ENCODE measurements at regions not wholly inside any gene's neighbourhood (a gene's known extent, or its start where the extent isn't known, plus 50 kb on each side); places are given as distances from the start of the nearest gene placed in this dataset.

GRCh38 chr3:27557411-27557810 is 73.2 kb upstream of the SLC4A7 start:
- ATAC-seq = no peak
- Histone ChIP-seq H2AFZ (no peak overlapping the region), H3K4me1 (ENCODE audit: insufficient read depth) (no peaks in the 10 kb centered on the region)

More at GRCh38 chr3:27557411-27557810, 73.2 kb upstream of the SLC4A7 start:
- H3K27ac ChIP-seq (ENCODE audit: low read depth) = no peak overlapping the region
- H3K36me3 Mint-ChIP-seq (ENCODE audit: low read depth) = peaks cover 19% of the 10 kb centered on the region
- H3K4me3 ChIP-seq = no peak overlapping the region
- no peak overlapping the region for H3K4me3 Mint-ChIP-seq
- H3K4me2 ChIP-seq = no peak overlapping the region
- H3K9me2 ChIP-seq (ENCODE audit: insufficient read depth) = no peaks in the 10 kb centered on the region
- no peak overlapping the region for H3K27ac Mint-ChIP-seq
- no peaks in the 10 kb centered on the region; the same call in 1 of the 2 replicates for H3K36me3 ChIP-seq (ENCODE audit: insufficient read depth)
- peaks cover 3% of the 10 kb centered on the region; the same call in 1 of the 3 replicates for H3K4me1 Mint-ChIP-seq
- peaks cover 4% of the 10 kb centered on the region for H3K27me3 Mint-ChIP-seq (ENCODE audit: insufficient read depth, low read depth, poor library complexity)
- TF ChIP-seq POLR2AphosphoS5 (IDR thresholded peaks at IDR 0.05; ENCODE audit: low read depth) (no peak), CTCF (conservative IDR thresholded peaks at IDR 0.05; ENCODE audit: low read depth in 2 of 2) (no peak), ZNF331 (CRISPR knock-in tag; IDR thresholded peaks at IDR 0.05; ENCODE audit: low read depth) (no peak), NANOG (IDR thresholded peaks at IDR 0.05; ENCODE audit: borderline replicate concordance) (no peak), STAT1 (IDR thresholded peaks at IDR 0.05; ENCODE audit: unreplicated experiment) (no peak), ZNF114 (CRISPR knock-in tag; IDR thresholded peaks at IDR 0.05) (no peak), CREB1 (CRISPR knock-in tag; IDR thresholded peaks at IDR 0.05; ENCODE audit: low read depth) (no peak), EZH2phosphoT487 (IDR thresholded peaks at IDR 0.05; ENCODE audit: unreplicated experiment) (no peak), ETS1 (IDR thresholded peaks at IDR 0.05) (no peak), JUNB (IDR thresholded peaks at IDR 0.05; ENCODE audit: unreplicated experiment) (no peak), EZH2 (IDR thresholded peaks at IDR 0.05; ENCODE audit: low read depth, unreplicated experiment) (no peak)
- TF ChIP-seq, protein P1, sequence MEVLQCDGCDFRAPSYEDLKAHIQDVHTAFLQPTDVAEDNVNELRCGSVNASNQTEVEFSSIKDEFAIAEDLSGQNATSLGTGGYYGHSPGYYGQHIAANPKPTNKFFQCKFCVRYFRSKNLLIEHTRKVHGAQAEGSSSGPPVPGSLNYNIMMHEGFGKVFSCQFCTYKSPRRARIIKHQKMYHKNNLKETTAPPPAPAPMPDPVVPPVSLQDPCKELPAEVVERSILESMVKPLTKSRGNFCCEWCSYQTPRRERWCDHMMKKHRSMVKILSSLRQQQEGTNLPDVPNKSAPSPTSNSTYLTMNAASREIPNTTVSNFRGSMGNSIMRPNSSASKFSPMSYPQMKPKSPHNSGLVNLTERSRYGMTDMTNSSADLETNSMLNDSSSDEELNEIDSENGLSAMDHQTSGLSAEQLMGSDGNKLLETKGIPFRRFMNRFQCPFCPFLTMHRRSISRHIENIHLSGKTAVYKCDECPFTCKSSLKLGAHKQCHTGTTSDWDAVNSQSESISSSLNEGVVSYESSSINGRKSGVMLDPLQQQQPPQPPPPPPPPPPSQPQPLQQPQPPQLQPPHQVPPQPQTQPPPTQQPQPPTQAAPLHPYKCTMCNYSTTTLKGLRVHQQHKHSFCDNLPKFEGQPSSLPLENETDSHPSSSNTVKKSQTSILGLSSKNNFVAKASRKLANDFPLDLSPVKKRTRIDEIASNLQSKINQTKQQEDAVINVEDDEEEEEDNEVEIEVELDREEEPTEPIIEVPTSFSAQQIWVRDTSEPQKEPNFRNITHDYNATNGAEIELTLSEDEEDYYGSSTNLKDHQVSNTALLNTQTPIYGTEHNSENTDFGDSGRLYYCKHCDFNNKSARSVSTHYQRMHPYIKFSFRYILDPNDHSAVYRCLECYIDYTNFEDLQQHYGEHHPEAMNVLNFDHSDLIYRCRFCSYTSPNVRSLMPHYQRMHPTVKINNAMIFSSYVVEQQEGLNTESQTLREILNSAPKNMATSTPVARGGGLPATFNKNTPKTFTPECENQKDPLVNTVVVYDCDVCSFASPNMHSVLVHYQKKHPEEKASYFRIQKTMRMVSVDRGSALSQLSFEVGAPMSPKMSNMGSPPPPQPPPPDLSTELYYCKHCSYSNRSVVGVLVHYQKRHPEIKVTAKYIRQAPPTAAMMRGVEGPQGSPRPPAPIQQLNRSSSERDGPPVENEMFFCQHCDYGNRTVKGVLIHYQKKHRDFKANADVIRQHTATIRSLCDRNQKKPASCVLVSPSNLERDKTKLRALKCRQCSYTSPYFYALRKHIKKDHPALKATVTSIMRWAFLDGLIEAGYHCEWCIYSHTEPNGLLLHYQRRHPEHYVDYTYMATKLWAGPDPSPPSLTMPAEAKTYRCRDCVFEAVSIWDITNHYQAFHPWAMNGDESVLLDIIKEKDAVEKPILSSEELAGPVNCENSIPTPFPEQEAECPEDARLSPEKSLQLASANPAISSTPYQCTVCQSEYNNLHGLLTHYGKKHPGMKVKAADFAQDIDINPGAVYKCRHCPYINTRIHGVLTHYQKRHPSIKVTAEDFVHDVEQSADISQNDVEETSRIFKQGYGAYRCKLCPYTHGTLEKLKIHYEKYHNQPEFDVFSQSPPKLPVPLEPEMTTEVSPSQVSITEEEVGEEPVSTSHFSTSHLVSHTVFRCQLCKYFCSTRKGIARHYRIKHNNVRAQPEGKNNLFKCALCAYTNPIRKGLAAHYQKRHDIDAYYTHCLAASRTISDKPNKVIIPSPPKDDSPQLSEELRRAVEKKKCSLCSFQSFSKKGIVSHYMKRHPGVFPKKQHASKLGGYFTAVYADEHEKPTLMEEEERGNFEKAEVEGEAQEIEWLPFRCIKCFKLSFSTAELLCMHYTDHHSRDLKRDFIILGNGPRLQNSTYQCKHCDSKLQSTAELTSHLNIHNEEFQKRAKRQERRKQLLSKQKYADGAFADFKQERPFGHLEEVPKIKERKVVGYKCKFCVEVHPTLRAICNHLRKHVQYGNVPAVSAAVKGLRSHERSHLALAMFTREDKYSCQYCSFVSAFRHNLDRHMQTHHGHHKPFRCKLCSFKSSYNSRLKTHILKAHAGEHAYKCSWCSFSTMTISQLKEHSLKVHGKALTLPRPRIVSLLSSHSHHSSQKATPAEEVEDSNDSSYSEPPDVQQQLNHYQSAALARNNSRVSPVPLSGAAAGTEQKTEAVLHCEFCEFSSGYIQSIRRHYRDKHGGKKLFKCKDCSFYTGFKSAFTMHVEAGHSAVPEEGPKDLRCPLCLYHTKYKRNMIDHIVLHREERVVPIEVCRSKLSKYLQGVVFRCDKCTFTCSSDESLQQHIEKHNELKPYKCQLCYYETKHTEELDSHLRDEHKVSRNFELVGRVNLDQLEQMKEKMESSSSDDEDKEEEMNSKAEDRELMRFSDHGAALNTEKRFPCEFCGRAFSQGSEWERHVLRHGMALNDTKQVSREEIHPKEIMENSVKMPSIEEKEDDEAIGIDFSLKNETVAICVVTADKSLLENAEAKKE (CRISPR knock-in tag; IDR thresholded peaks at IDR 0.05) = no peak
- TF ChIP-seq, protein P2, sequence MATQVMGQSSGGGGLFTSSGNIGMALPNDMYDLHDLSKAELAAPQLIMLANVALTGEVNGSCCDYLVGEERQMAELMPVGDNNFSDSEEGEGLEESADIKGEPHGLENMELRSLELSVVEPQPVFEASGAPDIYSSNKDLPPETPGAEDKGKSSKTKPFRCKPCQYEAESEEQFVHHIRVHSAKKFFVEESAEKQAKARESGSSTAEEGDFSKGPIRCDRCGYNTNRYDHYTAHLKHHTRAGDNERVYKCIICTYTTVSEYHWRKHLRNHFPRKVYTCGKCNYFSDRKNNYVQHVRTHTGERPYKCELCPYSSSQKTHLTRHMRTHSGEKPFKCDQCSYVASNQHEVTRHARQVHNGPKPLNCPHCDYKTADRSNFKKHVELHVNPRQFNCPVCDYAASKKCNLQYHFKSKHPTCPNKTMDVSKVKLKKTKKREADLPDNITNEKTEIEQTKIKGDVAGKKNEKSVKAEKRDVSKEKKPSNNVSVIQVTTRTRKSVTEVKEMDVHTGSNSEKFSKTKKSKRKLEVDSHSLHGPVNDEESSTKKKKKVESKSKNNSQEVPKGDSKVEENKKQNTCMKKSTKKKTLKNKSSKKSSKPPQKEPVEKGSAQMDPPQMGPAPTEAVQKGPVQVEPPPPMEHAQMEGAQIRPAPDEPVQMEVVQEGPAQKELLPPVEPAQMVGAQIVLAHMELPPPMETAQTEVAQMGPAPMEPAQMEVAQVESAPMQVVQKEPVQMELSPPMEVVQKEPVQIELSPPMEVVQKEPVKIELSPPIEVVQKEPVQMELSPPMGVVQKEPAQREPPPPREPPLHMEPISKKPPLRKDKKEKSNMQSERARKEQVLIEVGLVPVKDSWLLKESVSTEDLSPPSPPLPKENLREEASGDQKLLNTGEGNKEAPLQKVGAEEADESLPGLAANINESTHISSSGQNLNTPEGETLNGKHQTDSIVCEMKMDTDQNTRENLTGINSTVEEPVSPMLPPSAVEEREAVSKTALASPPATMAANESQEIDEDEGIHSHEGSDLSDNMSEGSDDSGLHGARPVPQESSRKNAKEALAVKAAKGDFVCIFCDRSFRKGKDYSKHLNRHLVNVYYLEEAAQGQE (IDR thresholded peaks at IDR 0.05; ENCODE audit: unreplicated experiment) = no peak
- no peaks in the 10 kb centered on the region for H3K79me2 ChIP-seq (replicated peaks; ENCODE audit: insufficient read depth)
- peaks cover 18% of the 10 kb centered on the region for H3K9me3 Mint-ChIP-seq
- H3F3A ChIP-seq (replicated peaks; ENCODE audit: low read depth) = no peaks in the 10 kb centered on the region
- DNase-seq (ENCODE audit: low spot score) = no peak
- H4K20me1 ChIP-seq (replicated peaks; ENCODE audit: insufficient read depth) = no peaks in the 10 kb centered on the region
- H3K27me3 ChIP-seq (ENCODE audit: insufficient read depth) = no peaks in the 10 kb centered on the region

All from GM23338 (cell line).